CD4-positive, alpha-beta T cell treated with Interleukin-10 for 1 hour (primary cell): ENCODE measurements at regions not wholly inside any gene's neighbourhood (a gene's known extent, or its start where the extent isn't known, plus 50 kb on each side); places are given as distances from the start of the nearest gene placed in this dataset.
"Not testable (repeated sequence)": the region's sequence is repeated elsewhere in the genome, so short reads cannot be mapped to it uniquely, and the experiment has no call there.

Source experiments
- DNase-seq: peaks from one replicate; pipeline ENCODE4 v3.0.0-alpha.2; 2020

- not testable (repeated sequence) for DNase-seq
These were observed 921.8 kb downstream of the MCTP2 start for GRCh38 chr15:95153201-95153600.

DNA sequence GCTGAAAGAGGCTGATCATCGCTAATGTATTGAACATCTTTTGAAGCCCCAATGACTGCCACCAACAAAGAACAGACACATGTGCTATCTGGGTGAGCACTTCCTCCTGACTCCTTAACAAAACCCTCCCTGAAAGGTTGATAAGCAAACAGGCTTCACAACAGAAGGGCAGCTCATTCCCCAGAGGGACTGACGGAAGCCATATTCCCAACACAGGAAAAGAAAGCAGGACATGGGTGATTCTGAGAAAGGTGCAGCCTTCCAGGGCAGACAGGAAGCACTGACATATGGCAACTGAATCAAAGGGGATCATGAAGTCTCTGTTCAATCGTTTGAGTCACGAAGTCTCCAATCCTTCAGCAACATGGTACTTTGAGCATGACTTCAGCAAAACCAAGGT, 929.0 kb downstream of the MCTP2 start:
- no peak for DNase-seq

DNA sequence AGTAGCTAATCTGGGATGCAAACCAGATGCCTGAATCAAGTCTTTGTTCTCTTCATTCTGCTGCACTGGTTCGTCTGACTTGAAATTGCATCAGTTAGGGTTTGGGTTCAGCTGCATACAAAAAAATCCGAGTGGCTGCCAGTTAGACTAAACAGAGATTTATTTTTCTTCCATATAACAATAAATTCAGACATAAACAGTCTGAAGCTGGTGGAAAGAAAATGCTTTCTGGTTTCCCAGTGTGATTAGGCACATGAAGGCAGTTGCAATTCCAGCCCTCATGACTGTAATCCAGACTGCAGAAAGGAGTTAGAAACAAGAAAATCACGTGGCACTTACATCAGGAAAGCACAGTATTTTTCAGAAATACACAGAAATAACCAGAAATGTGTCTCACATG, 930.7 kb downstream of the MCTP2 start:
- no peak for DNase-seq

- no peak for DNase-seq
These were observed 931.2 kb downstream of the MCTP2 start for GRCh38 chr15:95162531-95162930.

GRCh38 chr15:95162967-95163531, 931.7 kb downstream of the MCTP2 start:
- DNase-seq, result no peak

DNA sequence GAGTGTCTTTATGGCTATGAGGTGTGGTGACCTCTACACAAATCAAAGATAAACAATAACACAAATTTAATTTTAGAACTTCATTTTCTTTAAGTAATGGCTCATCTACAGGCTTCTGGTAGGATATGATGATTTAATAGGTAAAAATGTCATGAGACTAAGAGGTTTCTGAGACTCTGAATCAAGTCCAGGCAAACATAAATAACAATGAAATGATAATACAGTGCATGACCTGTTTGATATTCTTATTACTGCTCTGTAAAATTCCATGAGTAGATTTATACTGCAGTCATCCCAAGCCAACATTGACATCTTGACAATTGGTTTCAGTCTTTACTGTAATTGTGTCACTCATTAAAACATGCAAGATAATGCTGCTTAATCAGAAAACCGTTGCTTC, 936.8 kb downstream of the MCTP2 start:
- no peak for DNase-seq

DNA sequence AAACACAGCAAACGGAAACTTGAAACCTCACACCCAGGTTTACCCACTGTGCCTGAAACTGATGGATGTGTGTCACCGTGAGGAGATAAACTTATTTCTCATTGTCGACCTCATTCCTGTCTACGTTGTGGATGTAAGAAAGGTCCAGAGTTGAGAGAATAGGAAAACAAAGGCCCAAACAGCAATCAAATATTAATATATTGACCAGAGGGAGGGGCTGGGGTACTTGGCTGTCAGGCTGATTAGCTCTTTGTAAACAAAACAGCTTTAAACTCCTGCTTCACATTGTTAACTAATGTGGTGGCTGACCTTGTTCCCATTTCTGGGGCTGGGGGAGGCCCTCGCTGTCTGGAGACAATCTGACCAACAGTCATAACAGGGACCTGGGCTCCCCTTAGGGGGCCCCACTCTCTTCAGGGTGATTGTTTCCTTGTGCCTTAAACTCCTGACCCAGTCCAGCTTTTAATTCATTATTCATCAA, 937.6 kb downstream of the MCTP2 start:
- DNase-seq, result no peak

DNA sequence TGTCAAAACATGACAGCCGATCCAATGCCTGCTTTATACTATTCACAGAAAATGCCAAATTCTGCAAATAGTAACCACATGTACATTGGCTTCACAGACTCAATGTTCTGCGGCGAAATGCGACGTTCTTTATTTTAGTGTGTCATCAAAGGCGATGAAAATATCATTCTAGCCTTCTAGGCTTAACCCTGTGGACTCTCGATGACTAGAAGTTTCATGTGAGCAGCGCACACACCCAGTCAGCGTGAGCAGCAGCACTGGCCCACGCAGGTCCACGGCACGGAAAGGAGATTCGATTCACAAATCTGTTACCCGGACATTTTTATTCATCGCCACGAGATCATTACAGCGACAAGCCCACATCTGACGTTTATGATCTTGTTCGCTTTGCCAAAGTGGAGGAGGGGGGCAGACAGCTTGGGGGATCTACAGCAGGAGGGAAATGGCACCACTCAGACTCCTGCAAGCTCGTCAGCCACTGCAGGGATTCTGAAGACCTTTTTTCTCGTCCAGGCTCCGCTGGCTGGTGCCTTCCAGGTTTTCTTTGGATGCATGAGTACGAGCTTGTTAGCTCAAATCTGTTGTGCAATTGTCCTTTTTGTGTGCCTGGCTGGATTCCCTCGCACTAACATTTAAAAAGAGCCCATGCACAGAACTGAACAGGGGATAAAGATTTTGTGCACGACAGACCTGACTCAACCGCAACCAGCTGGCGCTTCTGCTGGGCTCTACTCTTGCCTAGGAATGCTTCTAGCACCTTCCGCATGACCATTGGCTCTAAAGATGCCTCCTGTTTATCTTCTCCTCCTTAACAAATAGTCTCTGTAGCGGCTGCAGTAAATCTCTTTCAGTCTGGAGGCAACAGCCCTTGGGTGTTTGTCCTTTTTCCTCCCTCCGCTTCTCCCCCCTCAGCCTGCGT, 938.4 kb downstream of the MCTP2 start:
- DNase-seq, result no peak

- DNase-seq, result no peak
These were observed 939.4 kb downstream of the MCTP2 start for GRCh38 chr15:95170561-95171380.

- DNase-seq, result no peak
These were observed 940.2 kb downstream of the MCTP2 start for GRCh38 chr15:95171564-95171963.

DNA sequence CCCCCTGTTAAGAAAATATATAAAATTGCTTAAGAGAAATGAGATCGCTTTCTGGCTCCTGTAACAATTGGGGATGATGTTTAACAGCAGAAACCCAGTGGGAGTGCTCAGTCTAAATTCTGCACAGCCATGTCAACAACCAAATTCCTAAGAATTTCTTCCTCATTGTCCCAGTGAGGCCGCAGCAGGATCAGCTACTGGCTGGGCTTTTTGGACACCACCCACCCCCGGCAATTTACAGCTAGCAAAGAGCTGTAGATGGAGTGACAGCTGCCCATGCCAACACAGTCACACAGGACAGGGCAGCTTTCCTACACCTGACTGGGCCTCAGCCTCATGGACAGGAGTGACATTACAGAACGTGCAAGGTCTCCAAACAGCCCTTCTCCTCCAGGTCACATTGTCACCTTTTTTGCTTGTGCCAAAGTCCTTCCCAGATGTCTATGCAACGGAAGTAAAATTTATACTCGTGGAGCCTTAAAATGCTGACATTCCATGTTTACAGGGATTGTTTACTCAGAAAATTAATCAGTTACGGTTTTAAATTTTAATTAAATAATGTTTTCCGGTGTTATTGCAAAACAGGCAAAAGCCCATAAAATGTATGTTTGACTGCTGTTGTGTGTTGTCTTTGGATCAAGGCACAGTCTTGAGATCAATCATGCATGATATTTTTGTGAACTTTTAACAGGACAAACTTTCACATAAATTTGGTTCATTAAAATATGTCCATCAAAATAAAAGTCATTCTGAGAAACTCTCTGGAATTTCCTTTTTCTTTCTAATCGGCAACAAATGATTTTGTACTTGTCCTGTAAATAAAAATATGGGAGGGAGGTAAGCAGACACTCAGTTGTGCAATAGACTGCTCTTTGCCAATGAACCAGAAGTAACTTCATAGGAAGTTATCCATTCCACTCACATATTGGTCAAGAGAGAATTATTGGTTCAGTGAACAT, 943.2 kb downstream of the MCTP2 start:
- DNase-seq, result no peak

DNA sequence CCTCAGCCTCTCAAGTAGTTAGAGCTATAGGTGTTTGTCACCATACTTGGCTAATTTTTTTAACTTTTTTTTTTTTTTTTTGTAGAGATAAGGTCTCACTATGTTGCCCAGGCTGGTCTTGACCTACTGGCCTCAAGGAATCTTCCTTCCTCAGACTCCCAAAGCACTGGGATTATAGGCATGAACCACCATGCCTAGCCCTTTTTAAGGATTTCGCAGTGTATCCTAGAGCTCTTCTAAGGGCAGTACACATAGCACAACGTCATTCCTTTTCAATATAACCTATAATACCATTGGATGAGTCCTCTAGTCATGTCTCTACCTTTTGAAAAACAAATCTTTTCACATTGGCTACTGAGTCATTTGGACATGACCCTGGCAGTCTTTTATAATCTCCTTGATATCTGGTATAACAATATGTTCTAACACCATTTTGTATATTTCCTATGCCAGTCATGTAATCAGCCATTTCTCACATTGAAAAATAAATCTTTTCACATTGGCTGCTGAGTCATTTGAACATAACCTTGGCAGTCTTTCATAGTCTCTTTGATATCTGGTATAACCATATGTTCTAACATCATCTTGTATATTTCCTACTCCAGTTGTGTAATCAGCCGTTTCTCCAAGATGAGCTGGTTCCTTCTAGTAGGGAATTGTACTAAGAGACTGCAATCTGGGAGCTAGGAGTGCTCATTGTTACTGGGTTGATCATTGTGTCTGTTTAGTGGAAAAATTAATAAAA, 944.7 kb downstream of the MCTP2 start:
- DNase-seq, result no peak

GRCh38 chr15:95176794-95177577, 945.6 kb downstream of the MCTP2 start:
- DNase-seq, result no peak

DNA sequence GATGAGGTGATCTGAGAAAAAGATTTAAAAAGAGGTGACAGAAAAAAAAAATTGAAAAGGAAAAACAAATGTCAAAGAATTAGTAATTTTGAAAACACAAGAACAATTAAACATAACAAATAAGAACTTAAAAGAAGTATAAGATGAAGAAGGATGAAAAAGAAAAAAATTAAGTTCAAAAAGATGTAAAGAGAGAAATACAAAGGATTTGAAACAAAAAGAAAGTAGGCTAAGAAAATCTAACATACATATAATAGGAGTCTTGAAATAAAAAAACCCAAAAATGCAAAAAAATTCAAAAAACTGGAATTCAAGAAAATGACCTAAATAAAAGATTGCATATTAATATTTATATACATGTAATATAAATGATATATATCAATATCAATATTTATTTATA, 949.2 kb downstream of the MCTP2 start:
- DNase-seq, result no peak

GRCh38 chr15:95182091-95182490, 950.7 kb downstream of the MCTP2 start:
- no peak for DNase-seq

GRCh38 chr15:95192923-95193322, 961.6 kb downstream of the MCTP2 start:
- DNase-seq, result no peak

DNA sequence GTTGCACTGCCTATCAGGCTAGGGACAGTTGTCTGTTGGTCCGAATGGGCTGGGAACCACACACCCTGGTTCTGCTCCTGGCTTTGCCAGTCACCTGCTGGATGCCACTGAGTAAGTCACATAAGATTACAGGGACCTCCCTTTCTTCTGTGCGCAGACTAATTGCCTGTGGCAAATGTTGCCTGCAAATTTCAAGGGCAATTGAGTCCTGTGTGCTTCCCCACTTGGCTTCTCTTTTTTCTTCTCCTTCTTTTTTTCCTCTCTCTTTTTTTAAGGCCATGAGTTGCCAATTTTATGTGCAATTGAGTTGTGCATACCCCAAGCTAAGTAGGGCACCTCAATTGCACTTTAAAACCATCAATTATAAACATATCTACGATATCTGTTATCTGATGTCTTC, 963.4 kb downstream of the MCTP2 start:
- DNase-seq, result no peak

- no peak for DNase-seq
These were observed 965.0 kb downstream of the MCTP2 start for GRCh38 chr15:95196176-95196915.

DNA sequence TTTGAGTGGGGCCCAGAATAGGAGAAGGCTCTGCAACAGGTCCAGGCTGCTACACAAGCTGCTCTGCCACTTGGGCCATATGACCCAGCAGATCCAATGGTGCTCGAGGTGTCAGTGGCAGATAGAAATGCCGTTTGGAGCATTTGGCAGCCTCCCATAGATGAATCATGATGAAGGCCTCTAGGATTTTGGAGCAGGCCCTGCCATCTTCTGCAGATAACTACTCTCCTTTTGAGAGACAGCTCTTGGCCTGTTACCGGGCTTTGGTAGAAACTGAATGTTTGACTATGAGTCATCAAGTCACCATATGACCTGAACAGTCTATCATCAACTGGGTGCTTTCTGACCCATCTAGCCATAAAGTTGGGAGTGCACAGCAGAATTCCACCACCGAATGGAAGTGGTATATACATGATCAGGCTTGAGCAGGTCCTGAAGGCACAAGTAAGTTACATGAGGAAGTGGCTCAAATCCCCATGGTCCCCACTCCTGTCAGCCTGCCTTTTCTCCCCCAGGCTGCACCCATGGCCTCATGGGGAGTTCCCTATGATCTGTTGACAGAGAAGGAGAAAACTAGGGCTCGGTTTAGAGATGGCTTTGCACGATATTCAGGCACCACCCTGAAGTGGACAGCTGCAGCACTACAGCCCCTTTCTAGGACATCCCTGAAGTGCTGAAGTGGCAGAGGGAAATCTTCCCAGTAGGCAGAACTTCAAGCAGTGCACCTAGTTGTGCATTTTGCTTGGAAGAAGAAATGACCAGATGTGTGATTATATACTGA, 971.4 kb downstream of the MCTP2 start:
- DNase-seq, result no peak
